HCT116 (cell line): ENCODE measurements at regions not wholly inside any gene's neighbourhood (a gene's known extent, or its start where the extent isn't known, plus 50 kb on each side); places are given as distances from the start of the nearest gene placed in this dataset.

Experiments used
- ATAC-seq: fragments of 200-7000 bp; cut with Tn5 transposase; 2 replicates; pipeline ENCODE4 v1.9.1; 2020; ENCODE audit warnings: mild to moderate bottlenecking, moderate library complexity
- BruUV-seq: library from RNA; stranded (reverse); fragments of 400-500 nt; replicated peaks from 2 replicates; lab custom pipeline; 2021; lab: Mats Ljungman, UMichigan
- CTCF ChIA-PET: fragments of 300-600 bp; sonication (Branson Sonifier 250); formaldehyde crosslinking; loops from one replicate; lab custom pipeline; 2021; ENCODE audit warnings: antibody characterized with exemption; lab: Charles Lee
- POLR2A ChIA-PET: fragments of 300-600, 350-600 bp; sonication (Branson Sonifier 250); formaldehyde crosslinking; loops from one replicate; lab custom pipeline; 2021; ENCODE audit warnings: antibody characterized with exemption; lab: Charles Lee
- RAD21 ChIA-PET, 2 experiments: fragments of 300-600 bp; sonication (Branson Sonifier 250); formaldehyde crosslinking; loops; one replicate each; lab custom pipeline; 2023; ENCODE audit warnings: low total read pairs in 2 of 2; ENCODE audit not compliant: uncharacterized antibody in 2 of 2, unreplicated experiment in 2 of 2, low non-redundant PET in 1 of 2; lab: Charles Lee
- DNase-seq: peaks from one replicate; pipeline ENCODE4 v3.0.0-alpha.2; 2010; ENCODE audit warnings: low read depth, low spot score
- H2AFZ ChIP-seq: fragments of 200-600 bp; shearing (Covaris generic), sonication (generic); 2 replicates; pipeline ENCODE4 v1.6.1; 2017; ENCODE audit warnings: low read depth, mixed run types, mixed read lengths, antibody characterized with exemption, low read length; ENCODE audit not compliant: poor library complexity, severe bottlenecking
- H3K27ac ChIP-seq: 2 replicates; pipeline ENCODE4 v1.5.1; 2012; ENCODE audit warnings: low read depth, low read length
- H3K27me3 ChIP-seq: fragments of 200-600 bp; sonication (generic); 2 replicates; pipeline ENCODE4 v1.6.1; 2016; ENCODE audit warnings: mixed run types, low read length, mixed read lengths; ENCODE audit not compliant: insufficient read depth
- H3K36me3 ChIP-seq, 2 experiments: fragments of 200-500 bp in 1 of 2; fragments of 200-600 bp in 1 of 2; sonication (Bioruptor generic) in 1 of 2; sonication (generic) in 1 of 2; 2 replicates each; pipeline versions ENCODE4 v1.5.1 to v1.6.1; 2014 to 2016; ENCODE audit warnings: low read length in 2 of 2, inconsistent platforms in 1 of 2, mixed read lengths in 1 of 2, mixed run types in 1 of 2; ENCODE audit not compliant: insufficient read depth in 2 of 2, control insufficient read depth in 1 of 2
- H3K4me1 ChIP-seq, 2 experiments: fragments of 200-600 bp in 1 of 2; sonication (generic) in 1 of 2; 2 replicates each; pipeline versions ENCODE4 v1.5.1 to v1.6.1; 2012 to 2017; ENCODE audit warnings: low read length in 2 of 2, inconsistent platforms in 1 of 2, mild to moderate bottlenecking in 1 of 2, mixed read lengths in 1 of 2, mixed run types in 1 of 2, moderate library complexity in 1 of 2; ENCODE audit not compliant: insufficient read depth in 2 of 2, control insufficient read depth in 1 of 2
- H3K4me2 ChIP-seq: fragments of 200-600 bp; sonication (generic); 2 replicates; pipeline ENCODE4 v1.6.1; 2017; ENCODE audit warnings: mixed run types, low read length, mixed read lengths
- H3K4me3 ChIP-seq, 2 experiments: fragments of 200-600 bp in 1 of 2; sonication (generic) in 1 of 2; replicated peaks in 1 of 2; 2 replicates each; pipeline ENCODE4 v1.5.1; 2011 to 2016; ENCODE audit warnings: low read length in 2 of 2, control low read depth in 1 of 2, low read depth in 1 of 2, mild to moderate bottlenecking in 1 of 2, mixed read lengths in 1 of 2, mixed run types in 1 of 2
- H3K79me2 ChIP-seq: fragments of 200-600 bp; sonication (generic); 2 replicates; pipeline ENCODE4 v1.6.1; 2017; ENCODE audit warnings: mild to moderate bottlenecking, mixed run types, low read length, moderate library complexity, mixed read lengths; ENCODE audit not compliant: insufficient read depth
- H3K9ac ChIP-seq: fragments of 200-600 bp; sonication (generic); 2 replicates; pipeline ENCODE4 v1.6.1; 2016; ENCODE audit warnings: low read length, mixed read lengths
- H3K9me2 ChIP-seq: fragments of 200-600 bp; sonication (generic), shearing (Covaris generic); 2 replicates; pipeline ENCODE4 v1.6.1; 2017; ENCODE audit warnings: mixed run types, mild to moderate bottlenecking, moderate library complexity; ENCODE audit not compliant: insufficient read depth
- H3K9me3 ChIP-seq, 2 experiments: fragments of 200-500 bp in 1 of 2; fragments of 200-600 bp in 1 of 2; sonication (Bioruptor generic) in 1 of 2; sonication (generic) in 1 of 2; 2 replicates each; pipeline ENCODE4 v1.6.1; 2014 to 2017; ENCODE audit warnings: low read length in 2 of 2, mixed read lengths in 2 of 2, inconsistent platforms in 1 of 2, low read depth in 1 of 2, mild to moderate bottlenecking in 1 of 2, mixed run types in 1 of 2, moderate library complexity in 1 of 2; ENCODE audit not compliant: control insufficient read depth in 1 of 2, insufficient read depth in 1 of 2
- H4K20me1 ChIP-seq: fragments of 200-600 bp; sonication (generic), shearing (Covaris generic); 2 replicates; pipeline ENCODE4 v1.6.1; 2017; ENCODE audit warnings: mixed run types, mild to moderate bottlenecking, moderate library complexity; ENCODE audit not compliant: insufficient read depth
- CEBPB ChIP-seq: IDR thresholded peaks from 2 replicates; pipeline ENCODE4 v1.6.1; 2012; ENCODE audit warnings: low read depth
- CTCF ChIP-seq, 3 experiments: fragments of 200-600 bp in 1 of 3; sonication (generic) in 1 of 3; IDR thresholded peaks in 2 of 3; conservative IDR thresholded peaks in 1 of 3; 2 replicates each; pipeline ENCODE4 v1.5.1; 2012 to 2017; ENCODE audit warnings: low read depth in 2 of 3, low read length in 2 of 3, antibody characterized with exemption in 1 of 3, borderline replicate concordance in 1 of 3, control low read depth in 1 of 3, mild to moderate bottlenecking in 1 of 3, mixed read lengths in 1 of 3, mixed run types in 1 of 3, moderate library complexity in 1 of 3; ENCODE audit not compliant: insufficient read depth in 1 of 3
- EGR1 ChIP-seq: IDR thresholded peaks from 2 replicates; pipeline ENCODE4 v1.6.1; 2012; ENCODE audit warnings: low read depth
- ELF1 ChIP-seq: IDR thresholded peaks from 2 replicates; pipeline ENCODE4 v1.6.1; 2012; ENCODE audit warnings: low read depth, borderline replicate concordance
- EZH2 ChIP-seq: fragments of 200-600 bp; sonication (generic); IDR thresholded peaks from 2 replicates; pipeline ENCODE4 v1.6.1; 2017; ENCODE audit warnings: antibody characterized with exemption, mixed run types
- EZH2phosphoT487 ChIP-seq: fragments of 200-600 bp; IDR thresholded peaks from 2 replicates; pipeline ENCODE4 v1.6.1; 2018; ENCODE audit warnings: antibody characterized with exemption, borderline replicate concordance
- MAX ChIP-seq: IDR thresholded peaks from 2 replicates; pipeline ENCODE4 v1.6.1; 2012
- POLR2AphosphoS5 ChIP-seq: IDR thresholded peaks from 2 replicates; pipeline ENCODE4 v1.6.1; 2011; ENCODE audit warnings: mild to moderate bottlenecking, low read depth, low read length, moderate library complexity
- ZBTB33 ChIP-seq: IDR thresholded peaks from 2 replicates; pipeline ENCODE4 v1.6.1; 2011; ENCODE audit warnings: mild to moderate bottlenecking, low read length, moderate library complexity; ENCODE audit not compliant: insufficient replicate concordance; ENCODE audit errors: extremely low read depth
- ZFX ChIP-seq: fragments of 450-650 bp; IDR thresholded peaks from 2 replicates; pipeline ENCODE4 v1.6.1; 2017
- intact Hi-C: fragments of 100-400 bp; cut with micrococcal nuclease; formaldehyde crosslinking; loops from 2 replicates; pipeline ENCODE4 v1.10.0; 2022

GRCh38 chr3:144073698-144074097, 102.1 kb downstream of the DIPK2A start (continued):
- TF ChIP-seq ZBTB33 (no peak), CTCF (IDR thresholded peaks at IDR 0.05 in 2 of 3, conservative IDR thresholded peaks at IDR 0.05 in 1 of 3; ENCODE audit: borderline replicate concordance in 1 of 3, insufficient read depth in 1 of 3, low read depth in 2 of 3, low read length in 2 of 3) (no peak), POLR2AphosphoS5 (no peak)
- TF ChIP-seq, all 23 proteins: peak for 0

GRCh38 chr3:144079634-144080033, 108.0 kb downstream of the DIPK2A start:
- Histone ChIP-seq H4K20me1 (no peaks in the 10 kb centered on the region), H3K9ac (no peak overlapping the region), H3K27ac (no peak overlapping the region), H3K4me1 (no peaks in the 10 kb centered on the region), H2AFZ (no peak overlapping the region), H3K27me3 (no peaks in the 10 kb centered on the region), H3K4me2 (no peak overlapping the region), H3K9me3 (no peaks in the 10 kb centered on the region), H3K9me2 (no peaks in the 10 kb centered on the region), H3K36me3 (no peaks in the 10 kb centered on the region), H3K4me3 (no peak overlapping the region), H3K79me2 (no peaks in the 10 kb centered on the region)
- ChIA-PET POLR2A (no interaction called here), CTCF (no interaction called here), RAD21 (no interaction called here)
- no peak for ATAC-seq
- TF ChIP-seq CEBPB (no peak), MAX (no peak), ZFX (no peak), EGR1 (no peak), ELF1 (no peak), EZH2 (no peak), EZH2phosphoT487 (no peak), CTCF (IDR thresholded peaks at IDR 0.05 in 2 of 3, conservative IDR thresholded peaks at IDR 0.05 in 1 of 3; ENCODE audit: borderline replicate concordance in 1 of 3, insufficient read depth in 1 of 3, low read depth in 2 of 3, low read length in 2 of 3) (no peak)
- no peak for DNase-seq
- intact Hi-C loops: no loop called here
- BruUV-seq: no TSS peak
